MM.1S (cell line): ENCODE measurements at regions not wholly inside any gene's neighbourhood (a gene's known extent, or its start where the extent isn't known, plus 50 kb on each side); places are given as distances from the start of the nearest gene placed in this dataset.

Experiments
- EZH2 ChIP-seq: fragments of 300-600 bp; sonication (generic); optimal IDR thresholded peaks from 2 replicates; pipeline ENCODE3; 2017; ENCODE audit warnings: low read depth, mild to moderate bottlenecking, antibody characterized with exemption, low read length, mixed read lengths
- EZH2phosphoT487 ChIP-seq: fragments of 300-600 bp; sonication (generic); IDR thresholded peaks from 2 replicates; pipeline ENCODE4 v1.6.1; 2018; ENCODE audit warnings: antibody characterized with exemption, low read length
- TF ChIP-seq, protein P1 (sequence below): fragments of 300-600 bp; sonication (generic); IDR thresholded peaks from 2 replicates; pipeline ENCODE4 v1.5.1; 2016; ENCODE audit warnings: antibody characterized with exemption, low read length, mixed read lengths

DNA sequence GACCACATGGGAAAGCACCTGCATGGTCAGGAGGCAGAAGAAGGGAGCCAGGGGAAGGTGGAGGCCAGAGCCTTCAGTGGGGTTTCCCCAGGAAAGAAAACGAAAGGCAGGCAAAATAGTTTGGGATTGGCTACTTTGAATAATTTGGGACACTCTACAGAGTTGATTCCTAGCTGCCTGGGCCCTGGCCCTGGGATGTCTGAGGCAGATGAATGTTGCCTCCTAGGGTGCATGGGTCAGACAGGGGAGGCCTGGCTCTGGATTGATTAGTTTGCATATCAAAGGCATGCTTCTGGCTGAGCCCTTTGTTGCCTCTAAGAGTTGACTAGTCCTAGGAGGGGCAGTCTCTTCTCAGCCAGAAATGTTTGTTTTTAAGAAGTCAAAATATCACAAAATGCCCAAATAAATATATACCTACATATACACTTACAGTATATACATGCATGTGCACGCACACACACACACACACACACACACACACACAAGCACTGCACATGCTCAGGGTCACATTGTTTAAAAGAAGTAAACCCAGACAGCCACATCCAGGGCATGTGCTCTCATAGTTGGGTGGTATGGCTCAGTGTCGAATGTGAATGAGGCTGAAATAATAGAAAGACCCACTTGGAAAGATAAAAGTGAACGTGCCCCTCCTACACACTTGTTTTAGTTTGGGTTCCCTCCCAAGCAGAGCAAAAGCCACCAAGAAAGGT is 184.2 kb downstream of the GPAM start:
- TF ChIP-seq, protein P1, sequence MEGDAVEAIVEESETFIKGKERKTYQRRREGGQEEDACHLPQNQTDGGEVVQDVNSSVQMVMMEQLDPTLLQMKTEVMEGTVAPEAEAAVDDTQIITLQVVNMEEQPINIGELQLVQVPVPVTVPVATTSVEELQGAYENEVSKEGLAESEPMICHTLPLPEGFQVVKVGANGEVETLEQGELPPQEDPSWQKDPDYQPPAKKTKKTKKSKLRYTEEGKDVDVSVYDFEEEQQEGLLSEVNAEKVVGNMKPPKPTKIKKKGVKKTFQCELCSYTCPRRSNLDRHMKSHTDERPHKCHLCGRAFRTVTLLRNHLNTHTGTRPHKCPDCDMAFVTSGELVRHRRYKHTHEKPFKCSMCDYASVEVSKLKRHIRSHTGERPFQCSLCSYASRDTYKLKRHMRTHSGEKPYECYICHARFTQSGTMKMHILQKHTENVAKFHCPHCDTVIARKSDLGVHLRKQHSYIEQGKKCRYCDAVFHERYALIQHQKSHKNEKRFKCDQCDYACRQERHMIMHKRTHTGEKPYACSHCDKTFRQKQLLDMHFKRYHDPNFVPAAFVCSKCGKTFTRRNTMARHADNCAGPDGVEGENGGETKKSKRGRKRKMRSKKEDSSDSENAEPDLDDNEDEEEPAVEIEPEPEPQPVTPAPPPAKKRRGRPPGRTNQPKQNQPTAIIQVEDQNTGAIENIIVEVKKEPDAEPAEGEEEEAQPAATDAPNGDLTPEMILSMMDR, result no peak
- TF ChIP-seq EZH2 (no peak), EZH2phosphoT487 (no peak)
